Endothelial cell of umbilical vein (primary cell): ENCODE measurements at regions not wholly inside any gene's neighbourhood (a gene's known extent, or its start where the extent isn't known, plus 50 kb on each side); places are given as distances from the start of the nearest gene placed in this dataset.

ENCODE experiments used
- BruUV-seq: library from RNA; stranded (reverse); fragments of 400-500 nt; replicated peaks from 2 replicates; lab custom pipeline; 2021; lab: Mats Ljungman, UMichigan
- CTCF ChIA-PET: fragments of 300-600, 350-600 bp; sonication (Branson Sonifier 250); formaldehyde crosslinking; loops from one replicate; lab custom pipeline; 2021; ENCODE audit warnings: antibody characterized with exemption, inconsistent platforms; lab: Charles Lee
- POLR2A ChIA-PET: fragments of 300-600, 350-600 bp; sonication (Branson Sonifier 250); formaldehyde crosslinking; loops from one replicate; lab custom pipeline; 2021; ENCODE audit warnings: antibody characterized with exemption, inconsistent platforms; lab: Charles Lee
- DNase-seq: peaks from one replicate; pipeline ENCODE4 v3.0.0-alpha.2; 2011; ENCODE audit warnings: low read depth, low spot score
- FAIRE-seq: peaks from 2 replicates; lab custom pipeline; 2011; peaks lifted over from hg19 to GRCh38; lab: Jason Lieb, UNC
- H2AFZ ChIP-seq: 2 replicates; pipeline ENCODE4 v1.6.0; 2012; ENCODE audit warnings: low read depth, low read length, control low read depth, inconsistent platforms
- H3K27ac ChIP-seq: 2 replicates; pipeline ENCODE4 v1.5.1; 2011; ENCODE audit warnings: low read depth, mild to moderate bottlenecking, control low read depth, low read length, moderate library complexity; ENCODE audit not compliant: insufficient read depth
- H3K27me3 ChIP-seq, 2 experiments: 2 replicates each; pipeline versions ENCODE4 v1.6.0 to v1.6.1; 2011; ENCODE audit warnings: low read length in 2 of 2, mixed read lengths in 1 of 2; ENCODE audit not compliant: control insufficient read depth in 2 of 2, insufficient read depth in 2 of 2
- H3K36me3 ChIP-seq, 2 experiments: 2 replicates in 1 of 2; 3 replicates in 1 of 2; pipeline ENCODE4 v1.5.1; 2011; ENCODE audit warnings: low read length in 2 of 2, mild to moderate bottlenecking in 1 of 2, moderate library complexity in 1 of 2; ENCODE audit not compliant: control insufficient read depth in 2 of 2, insufficient read depth in 2 of 2; ENCODE audit errors: extremely low read depth in 1 of 2
- H3K4me1 ChIP-seq: 3 replicates; pipeline ENCODE4 v1.5.1; 2011; ENCODE audit warnings: mild to moderate bottlenecking, low read length; ENCODE audit not compliant: control insufficient read depth, insufficient read depth; ENCODE audit errors: extremely low read depth
- H3K4me2 ChIP-seq: 2 replicates; pipeline ENCODE4 v1.6.1; 2011; ENCODE audit warnings: low read length, control low read depth, mixed read lengths; ENCODE audit not compliant: insufficient read depth
- H3K4me3 ChIP-seq, 3 experiments: fragments of 200-600 bp in 1 of 3; sonication (generic), shearing (Covaris generic) in 1 of 3; replicated peaks in 1 of 3; 2 replicates each; pipeline ENCODE4 v1.5.1; 2011 to 2016; ENCODE audit warnings: control low read depth in 3 of 3, low read length in 3 of 3, mild to moderate bottlenecking in 2 of 3, inconsistent platforms in 1 of 3, low read depth in 1 of 3, moderate library complexity in 1 of 3; ENCODE audit not compliant: insufficient read depth in 1 of 3
- H3K79me2 ChIP-seq: 2 replicates; pipeline ENCODE4 v1.6.0; 2012; ENCODE audit warnings: low read length, inconsistent platforms; ENCODE audit not compliant: control insufficient read depth, insufficient read depth
- H3K9ac ChIP-seq: replicated peaks from 2 replicates; pipeline ENCODE3; 2011; ENCODE audit warnings: low read length, control low read depth; ENCODE audit not compliant: insufficient read depth; ENCODE audit errors: extremely low read depth
- H3K9me1 ChIP-seq: replicated peaks from 3 replicates; pipeline ENCODE4 v1.6.0; 2011; ENCODE audit warnings: mild to moderate bottlenecking, low read length; ENCODE audit not compliant: control insufficient read depth, insufficient read depth; ENCODE audit errors: extremely low read depth
- H3K9me3 ChIP-seq: replicated peaks from 2 replicates; pipeline ENCODE4 v1.5.1; 2012; ENCODE audit warnings: low read length, inconsistent platforms; ENCODE audit not compliant: control insufficient read depth, insufficient read depth
- H4K20me1 ChIP-seq: replicated peaks from 2 replicates; pipeline ENCODE3; 2011; ENCODE audit warnings: mild to moderate bottlenecking, low read length; ENCODE audit not compliant: control insufficient read depth, insufficient read depth; ENCODE audit errors: extremely low read depth
- EZH2 ChIP-seq: IDR thresholded peaks from 2 replicates; pipeline ENCODE4 v1.6.1; 2012; ENCODE audit warnings: borderline replicate concordance, low read depth, mild to moderate bottlenecking, moderate library complexity, low read length, inconsistent platforms; ENCODE audit not compliant: severe bottlenecking
- FOS ChIP-seq: IDR thresholded peaks from 2 replicates; pipeline ENCODE4 v1.6.1; 2011; ENCODE audit warnings: mild to moderate bottlenecking, low read length, moderate library complexity, borderline replicate concordance; ENCODE audit not compliant: insufficient read depth
- GATA2 ChIP-seq: IDR thresholded peaks from 2 replicates; pipeline ENCODE4 v1.7.0; 2011; ENCODE audit warnings: low read depth, mild to moderate bottlenecking, moderate library complexity, mixed read lengths, low read length; ENCODE audit not compliant: insufficient read length, insufficient read depth
- JUN ChIP-seq: IDR thresholded peaks from 2 replicates; pipeline ENCODE4 v1.6.1; 2011; ENCODE audit warnings: borderline replicate concordance, low read depth; ENCODE audit not compliant: insufficient read length, insufficient read depth
- MYC ChIP-seq: IDR thresholded peaks from one replicate; pipeline ENCODE4 v1.6.1; 2011; ENCODE audit warnings: mild to moderate bottlenecking, low read depth, low read length
- POLR2A ChIP-seq: IDR thresholded peaks from 2 replicates; pipeline ENCODE4 v1.6.1; 2012; ENCODE audit warnings: low read depth, mild to moderate bottlenecking, control low read depth, low read length
- POLR2AphosphoS5 ChIP-seq: IDR thresholded peaks from 2 replicates; pipeline ENCODE4 v1.6.1; 2012; ENCODE audit warnings: low read depth, mild to moderate bottlenecking, control low read depth, low read length, moderate library complexity; ENCODE audit not compliant: insufficient read depth
- dilution Hi-C: fragments of 300-500 bp; cut with MboI; formaldehyde crosslinking; loops from one replicate; pipeline ENCODE4 v1.15.0; 2019; ENCODE audit warnings: low sequenced_read_pairs; ENCODE audit not compliant: extremely low pct_ligation_motif_present
- intact Hi-C: fragments of 100-400 bp; cut with micrococcal nuclease; formaldehyde crosslinking; loops from one replicate; pipeline ENCODE4 v1.10.0; 2022
- TF ChIP-seq, protein P1 (sequence below): IDR thresholded peaks from 2 replicates; pipeline ENCODE4 v1.6.1; 2011; ENCODE audit not compliant: insufficient read depth, insufficient read length
- TF ChIP-seq, protein P2 (sequence below), 2 donors: IDR thresholded peaks; 1 replicate in 1 of 2; 2 replicates in 1 of 2; pipeline ENCODE4 v1.5.1; 2011; ENCODE audit warnings: low read length in 2 of 2, mild to moderate bottlenecking in 2 of 2, moderate library complexity in 2 of 2, control low read depth in 1 of 2, inconsistent platforms in 1 of 2, low read depth in 1 of 2; ENCODE audit not compliant: insufficient read depth in 1 of 2; ENCODE audit errors: extremely low read depth in 1 of 2

DNA sequence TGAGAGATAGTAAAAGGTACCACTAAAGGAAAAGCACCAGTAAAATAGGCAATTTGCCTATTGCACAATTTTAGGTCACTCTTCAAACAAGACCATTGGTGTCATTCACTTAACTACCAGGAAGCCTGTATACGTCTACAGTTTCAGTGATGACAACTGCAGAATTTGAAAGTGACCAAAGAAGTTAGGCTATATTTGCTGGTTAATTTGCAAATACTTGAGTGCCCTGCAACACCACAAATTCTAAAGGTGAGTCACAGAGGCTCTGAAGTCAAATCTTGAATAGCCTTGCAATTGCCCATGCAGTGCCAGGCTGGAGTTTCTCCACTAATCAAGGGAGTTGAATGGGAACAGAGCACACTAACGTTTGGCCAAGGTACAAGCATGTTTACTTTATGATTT lies 128.7 kb upstream of the CCDC68 start:
- Histone ChIP-seq H3K27ac (no peak overlapping the region), H2AFZ (no peak overlapping the region), H3K36me3 (no peaks in the 10 kb centered on the region), H3K9me3 (no peaks in the 10 kb centered on the region), H3K4me2 (no peak overlapping the region), H3K9ac (no peak overlapping the region), H3K9me1 (no peaks in the 10 kb centered on the region), H3K27me3 (peaks cover 31 to 38% of the 10 kb centered on the region in 2 experiments), H3K4me3 (no peak overlapping the region), H3K4me1 (no peaks in the 10 kb centered on the region), H3K79me2 (no peaks in the 10 kb centered on the region), H4K20me1 (no peaks in the 10 kb centered on the region)
- ChIA-PET CTCF (no interaction called here), POLR2A (no interaction called here)
- no peak for DNase-seq
- no peak for FAIRE-seq
- BruUV-seq = no TSS peak
- dilution Hi-C loops (no loop called here), intact Hi-C loops (no loop called here)
- no peak for TF ChIP-seq MYC
- no peak for TF ChIP-seq JUN
- no peak for TF ChIP-seq EZH2
- TF ChIP-seq, protein P1, sequence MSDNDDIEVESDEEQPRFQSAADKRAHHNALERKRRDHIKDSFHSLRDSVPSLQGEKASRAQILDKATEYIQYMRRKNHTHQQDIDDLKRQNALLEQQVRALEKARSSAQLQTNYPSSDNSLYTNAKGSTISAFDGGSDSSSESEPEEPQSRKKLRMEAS = no peak
- TF ChIP-seq, protein P2, sequence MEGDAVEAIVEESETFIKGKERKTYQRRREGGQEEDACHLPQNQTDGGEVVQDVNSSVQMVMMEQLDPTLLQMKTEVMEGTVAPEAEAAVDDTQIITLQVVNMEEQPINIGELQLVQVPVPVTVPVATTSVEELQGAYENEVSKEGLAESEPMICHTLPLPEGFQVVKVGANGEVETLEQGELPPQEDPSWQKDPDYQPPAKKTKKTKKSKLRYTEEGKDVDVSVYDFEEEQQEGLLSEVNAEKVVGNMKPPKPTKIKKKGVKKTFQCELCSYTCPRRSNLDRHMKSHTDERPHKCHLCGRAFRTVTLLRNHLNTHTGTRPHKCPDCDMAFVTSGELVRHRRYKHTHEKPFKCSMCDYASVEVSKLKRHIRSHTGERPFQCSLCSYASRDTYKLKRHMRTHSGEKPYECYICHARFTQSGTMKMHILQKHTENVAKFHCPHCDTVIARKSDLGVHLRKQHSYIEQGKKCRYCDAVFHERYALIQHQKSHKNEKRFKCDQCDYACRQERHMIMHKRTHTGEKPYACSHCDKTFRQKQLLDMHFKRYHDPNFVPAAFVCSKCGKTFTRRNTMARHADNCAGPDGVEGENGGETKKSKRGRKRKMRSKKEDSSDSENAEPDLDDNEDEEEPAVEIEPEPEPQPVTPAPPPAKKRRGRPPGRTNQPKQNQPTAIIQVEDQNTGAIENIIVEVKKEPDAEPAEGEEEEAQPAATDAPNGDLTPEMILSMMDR (IDR thresholded peaks at IDR 0.05; ENCODE audit: extremely low read depth in 1 of 2, insufficient read depth in 1 of 2, low read depth in 1 of 2, low read length in 2 of 2) = no peak
- TF ChIP-seq FOS = no peak
- no peak for TF ChIP-seq POLR2A
- TF ChIP-seq POLR2AphosphoS5 = no peak
- no peak for TF ChIP-seq GATA2
